Activated naive CD4-positive, alpha-beta T cell treated with anti-CD3 and anti-CD28 coated beads for 36 hours (primary cell): ENCODE measurements at regions not wholly inside any gene's neighbourhood (a gene's known extent, or its start where the extent isn't known, plus 50 kb on each side); places are given as distances from the start of the nearest gene placed in this dataset.
A peak's percentile ranks its signal among the peaks of the same experiment; 100 is the strongest.
"Not testable (repeated sequence)": the region's sequence is repeated elsewhere in the genome, so short reads cannot be mapped to it uniquely, and the experiment has no call there.

ENCODE experiments used
- CTCF ChIA-PET: fragments of 350-600 bp; sonication (Branson Sonifier 250); formaldehyde crosslinking; loops from one replicate; lab custom pipeline; 2021; ENCODE audit warnings: antibody characterized with exemption; lab: Charles Lee
- DNase-seq: peaks from one replicate; pipeline ENCODE4 v3.0.0-alpha.2; 2020
- H3K27ac Mint-ChIP-seq: one replicate; pipeline ENCODE4 v1.8.0; 2021; ENCODE audit warnings: mild to moderate bottlenecking, mixed read lengths
- H3K27me3 Mint-ChIP-seq: one replicate; pipeline ENCODE4 v1.8.0; 2021; ENCODE audit warnings: low read depth, mixed read lengths
- H3K36me3 Mint-ChIP-seq: one replicate; pipeline ENCODE4 v1.8.0; 2021; ENCODE audit warnings: low read depth, mixed read lengths
- H3K4me1 Mint-ChIP-seq: one replicate; pipeline ENCODE4 v1.8.0; 2021; ENCODE audit warnings: low read depth, mixed read lengths
- H3K4me3 Mint-ChIP-seq: one replicate; pipeline ENCODE4 v1.8.0; 2021; ENCODE audit warnings: mild to moderate bottlenecking, moderate library complexity, mixed read lengths
- H3K9me3 Mint-ChIP-seq: one replicate; pipeline ENCODE4 v1.8.0; 2021; ENCODE audit warnings: mixed read lengths
- intact Hi-C: fragments of 100-400 bp; cut with micrococcal nuclease; formaldehyde crosslinking; loops from one replicate; pipeline ENCODE4 v1.15.1; 2023

GRCh38 chr6:144532238-144532637, 247.1 kb downstream of the UTRN start:
- CTCF ChIA-PET, H3K27ac Mint-ChIP-seq, H3K27me3 Mint-ChIP-seq, H3K9me3 Mint-ChIP-seq, H3K4me1 Mint-ChIP-seq, DNase-seq, intact Hi-C loops, H3K4me3 Mint-ChIP-seq: not testable (repeated sequence)
- peaks cover 22% of the 10 kb centered on the region for H3K36me3 Mint-ChIP-seq

GRCh38 chr6:144534180-144534579, 249.0 kb downstream of the UTRN start:
- peaks cover 21% of the 10 kb centered on the region for H3K36me3 Mint-ChIP-seq
- peaks cover 2% of the 10 kb centered on the region for H3K4me1 Mint-ChIP-seq
- intact Hi-C loops = no loop called here
- no peak overlapping the region for H3K4me3 Mint-ChIP-seq
- no peak for DNase-seq
- H3K9me3 Mint-ChIP-seq = no peaks in the 10 kb centered on the region
- no peak overlapping the region for H3K27ac Mint-ChIP-seq
- no peaks in the 10 kb centered on the region for H3K27me3 Mint-ChIP-seq
- CTCF ChIA-PET = no interaction called here

GRCh38 chr6:144535630-144536029, 250.5 kb downstream of the UTRN start:
- Mint-ChIP-seq H3K4me1 (peaks cover 2% of the 10 kb centered on the region), H3K36me3 (peaks cover 17% of the 10 kb centered on the region), H3K9me3 (no peaks in the 10 kb centered on the region), H3K4me3 (no peak overlapping the region), H3K27me3 (no peaks in the 10 kb centered on the region), H3K27ac (no peak overlapping the region)
- DNase-seq = no peak
- CTCF ChIA-PET = no interaction called here
- intact Hi-C loops = no loop called here

- Mint-ChIP-seq H3K4me1 (peaks cover 2% of the 10 kb centered on the region), H3K4me3 (no peak overlapping the region), H3K27me3 (no peaks in the 10 kb centered on the region), H3K27ac (no peak overlapping the region), H3K9me3 (no peaks in the 10 kb centered on the region), H3K36me3 (peaks cover 18% of the 10 kb centered on the region)
- CTCF ChIA-PET = no interaction called here
- intact Hi-C loops = no loop called here
- DNase-seq = no peak
These were observed 250.9 kb downstream of the UTRN start for GRCh38 chr6:144536079-144536478.

- no peak for DNase-seq
- CTCF ChIA-PET = no interaction called here
- Mint-ChIP-seq H3K36me3 (peaks cover 14% of the 10 kb centered on the region), H3K4me3 (no peak overlapping the region), H3K9me3 (no peaks in the 10 kb centered on the region), H3K27ac (no peak overlapping the region), H3K27me3 (no peaks in the 10 kb centered on the region), H3K4me1 (peaks cover 6% of the 10 kb centered on the region)
- intact Hi-C loops = no loop called here
These were observed 258.1 kb downstream of the UTRN start for GRCh38 chr6:144543006-144543871.

GRCh38 chr6:144544266-144544830, 259.2 kb downstream of the UTRN start:
- Mint-ChIP-seq H3K9me3 (no peaks in the 10 kb centered on the region), H3K27ac (no peak overlapping the region), H3K36me3 (peaks cover 18% of the 10 kb centered on the region), H3K4me3 (no peak overlapping the region), H3K27me3 (no peaks in the 10 kb centered on the region), H3K4me1 (peaks cover 6% of the 10 kb centered on the region)
- CTCF ChIA-PET = interaction anchor here (0.5 kb wide), 1 partner anchor 23 kb away, joined by 3 read pairs; no protein-coding TSS in a partner anchor
- intact Hi-C loops = no loop called here
- peak; percentile 12 for DNase-seq

- Mint-ChIP-seq H3K9me3 (no peaks in the 10 kb centered on the region), H3K4me1 (peaks cover 6% of the 10 kb centered on the region), H3K36me3 (peaks cover 30% of the 10 kb centered on the region), H3K27ac (no peak overlapping the region), H3K27me3 (no peaks in the 10 kb centered on the region), H3K4me3 (no peak overlapping the region)
- intact Hi-C loops = no loop called here
- CTCF ChIA-PET = no interaction called here
- no peak for DNase-seq
These were observed 261.7 kb downstream of the UTRN start for GRCh38 chr6:144546807-144547206.

- DNase-seq = no peak
These were observed 262.3 kb downstream of the UTRN start for GRCh38 chr6:144547409-144547808.

GRCh38 chr6:144548536-144548935, 263.4 kb downstream of the UTRN start:
- CTCF ChIA-PET = interaction anchor here (0.6 kb wide), 2 partner anchors 231 to 454 kb away, joined by 3 read pairs; no protein-coding TSS in a partner anchor
- intact Hi-C loops = no loop called here
- H3K9me3 Mint-ChIP-seq = no peaks in the 10 kb centered on the region
- H3K27ac Mint-ChIP-seq = no peak overlapping the region
- DNase-seq = no peak
- peaks cover 6% of the 10 kb centered on the region for H3K4me1 Mint-ChIP-seq
- peaks cover 27% of the 10 kb centered on the region for H3K36me3 Mint-ChIP-seq
- no peak overlapping the region for H3K4me3 Mint-ChIP-seq
- H3K27me3 Mint-ChIP-seq = no peaks in the 10 kb centered on the region

More at GRCh38 chr6:144547409-144547808, 262.3 kb downstream of the UTRN start:
- no peak overlapping the region for H3K27ac Mint-ChIP-seq
- no peak overlapping the region for H3K4me3 Mint-ChIP-seq
- peaks cover 6% of the 10 kb centered on the region for H3K4me1 Mint-ChIP-seq
- H3K9me3 Mint-ChIP-seq = no peaks in the 10 kb centered on the region
- H3K36me3 Mint-ChIP-seq = peaks cover 30% of the 10 kb centered on the region
- CTCF ChIA-PET = interaction anchor here (0.7 kb wide), 1 partner anchor 36 kb away, joined by 3 read pairs; no protein-coding TSS in a partner anchor
- no peaks in the 10 kb centered on the region for H3K27me3 Mint-ChIP-seq
- intact Hi-C loops = no loop called here

- Mint-ChIP-seq H3K4me1 (peaks cover 4% of the 10 kb centered on the region), H3K27me3 (no peaks in the 10 kb centered on the region), H3K9me3 (no peaks in the 10 kb centered on the region), H3K36me3 (peaks cover 32% of the 10 kb centered on the region), H3K4me3 (no peak overlapping the region), H3K27ac (no peak overlapping the region)
- DNase-seq = no peak
- intact Hi-C loops = no loop called here
- CTCF ChIA-PET = no interaction called here
These were observed 265.0 kb downstream of the UTRN start for GRCh38 chr6:144549837-144550747.

GRCh38 chr6:144551339-144551738, 266.2 kb downstream of the UTRN start:
- no peak for DNase-seq
- peaks cover 37% of the 10 kb centered on the region for H3K36me3 Mint-ChIP-seq
- H3K4me3 Mint-ChIP-seq = no peak overlapping the region
- peaks cover 8% of the 10 kb centered on the region for H3K4me1 Mint-ChIP-seq
- CTCF ChIA-PET = interaction anchor here (1.2 kb wide), 1 partner anchor 32 kb away, joined by 3 read pairs; no protein-coding TSS in a partner anchor
- no peaks in the 10 kb centered on the region for H3K27me3 Mint-ChIP-seq
- intact Hi-C loops = no loop called here
- H3K9me3 Mint-ChIP-seq = no peaks in the 10 kb centered on the region
- no peak overlapping the region for H3K27ac Mint-ChIP-seq

- DNase-seq = no peak
- Mint-ChIP-seq H3K27ac (no peak overlapping the region), H3K27me3 (no peaks in the 10 kb centered on the region), H3K4me1 (peaks cover 17% of the 10 kb centered on the region), H3K4me3 (no peak overlapping the region), H3K9me3 (no peaks in the 10 kb centered on the region), H3K36me3 (peaks cover 32% of the 10 kb centered on the region)
- intact Hi-C loops = no loop called here
- CTCF ChIA-PET = no interaction called here
These were observed 269.9 kb downstream of the UTRN start for GRCh38 chr6:144555066-144555465.
